ENCODE measurements at regions not wholly inside any gene's neighbourhood (a gene's known extent, or its start where the extent isn't known, plus 50 kb on each side); places are given as distances from the start of the nearest gene placed in this dataset.

- TF ChIP-seq CTCF (IDR thresholded peaks at IDR 0.05), result no peak
- TF ChIP-seq POLR2A (IDR thresholded peaks at IDR 0.05), result no peak
Observed at GRCh38 chr2:83584672-83585071, 874.4 kb downstream of the SUCLG1 start.

All from heart left ventricle (tissue), 13 donors.